Upper lobe of right lung (tissue), 1 donor: ENCODE measurements at regions not wholly inside any gene's neighbourhood (a gene's known extent, or its start where the extent isn't known, plus 50 kb on each side); places are given as distances from the start of the nearest gene placed in this dataset.

Source experiments
- ATAC-seq: fragments of 200-7000 bp; cut with Tn5 transposase; one replicate; pipeline ENCODE4 v1.9.1; 2020; ENCODE audit warnings: mild to moderate bottlenecking, moderate library complexity
- DNase-seq: peaks from one replicate; pipeline ENCODE4 v3.0.0-alpha.2; 2020
- H3K27ac ChIP-seq: fragments of 200-600 bp; one replicate; pipeline ENCODE4 v1.8.0; 2022
- H3K27me3 ChIP-seq: fragments of 200-600 bp; one replicate; pipeline ENCODE4 v1.8.0; 2022; ENCODE audit warnings: mild to moderate bottlenecking
- H3K36me3 ChIP-seq: fragments of 200-600 bp; one replicate; pipeline ENCODE4 v1.8.0; 2022
- H3K4me1 ChIP-seq: fragments of 200-600 bp; one replicate; pipeline ENCODE4 v1.8.0; 2022
- H3K4me3 ChIP-seq: fragments of 200-600 bp; one replicate; pipeline ENCODE4 v1.8.0; 2022; ENCODE audit warnings: mild to moderate bottlenecking
- H3K9me3 ChIP-seq: fragments of 200-600 bp; one replicate; pipeline ENCODE4 v1.8.0; 2022
- CTCF ChIP-seq: fragments of 200-600 bp; IDR thresholded peaks from one replicate; pipeline ENCODE4 v1.8.0; 2022; ENCODE audit warnings: antibody characterized with exemption
- intact Hi-C: fragments of 100-400 bp; cut with DNase I; formaldehyde crosslinking; loops from one replicate; pipeline ENCODE4 v1.11.0; 2022
- donor health status: DM: no; HTN: yes; CAD: no; lungs with severe emphysema.

GRCh38 chr5:158524070-158524469 is 575.6 kb downstream of the EBF1 start:
- Histone ChIP-seq H3K27me3 (no peaks in the 10 kb centered on the region), H3K27ac (no peak overlapping the region), H3K36me3 (no peaks in the 10 kb centered on the region), H3K9me3 (no peaks in the 10 kb centered on the region), H3K4me3 (no peak overlapping the region), H3K4me1 (no peaks in the 10 kb centered on the region)
- DNase-seq (no peak), ATAC-seq (no peak)
- TF ChIP-seq CTCF, result no peak
- intact Hi-C loops, result no loop called here

- Histone ChIP-seq H3K4me1 (no peaks in the 10 kb centered on the region), H3K9me3 (no peaks in the 10 kb centered on the region), H3K27ac (no peak overlapping the region), H3K27me3 (no peaks in the 10 kb centered on the region), H3K36me3 (no peaks in the 10 kb centered on the region), H3K4me3 (no peak overlapping the region)
- no peak for TF ChIP-seq CTCF
- intact Hi-C loops, result no loop called here
- ATAC-seq, result no peak
- no peak for DNase-seq
Observed at GRCh38 chr5:158522776-158523175, 576.9 kb downstream of the EBF1 start.

DNA sequence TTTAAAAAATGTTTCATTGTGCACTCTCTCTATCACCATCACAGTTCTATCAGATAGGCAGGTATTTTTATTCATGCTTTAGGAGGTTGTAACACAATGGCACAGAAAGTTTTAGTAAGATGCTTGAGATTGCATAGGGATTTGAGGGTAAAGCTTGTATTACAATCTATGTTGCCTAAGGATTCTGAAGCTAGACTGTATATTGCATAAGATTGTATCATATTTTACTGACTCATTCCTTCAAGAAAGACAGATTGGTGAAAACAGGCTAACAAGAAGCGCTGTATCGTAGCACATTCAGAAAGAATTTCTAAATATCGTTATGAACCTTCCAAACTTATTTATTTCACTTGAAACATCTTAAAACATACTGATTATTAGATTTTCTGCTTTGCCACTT is 577.7 kb downstream of the EBF1 start:
- Histone ChIP-seq H3K27me3 (no peaks in the 10 kb centered on the region), H3K9me3 (no peaks in the 10 kb centered on the region), H3K4me3 (no peak overlapping the region), H3K27ac (no peak overlapping the region), H3K36me3 (no peaks in the 10 kb centered on the region), H3K4me1 (no peaks in the 10 kb centered on the region)
- intact Hi-C loops, result no loop called here
- no peak for DNase-seq
- no peak for TF ChIP-seq CTCF
- ATAC-seq, result no peak

- Histone ChIP-seq H3K36me3 (no peaks in the 10 kb centered on the region), H3K27me3 (no peaks in the 10 kb centered on the region), H3K4me1 (no peaks in the 10 kb centered on the region), H3K9me3 (no peaks in the 10 kb centered on the region), H3K4me3 (no peak overlapping the region), H3K27ac (no peak overlapping the region)
- DNase-seq, result no peak
- no peak for TF ChIP-seq CTCF
- intact Hi-C loops, result no loop called here
- peak; percentile 85 for ATAC-seq
Observed at GRCh38 chr5:158519433-158520021, 580.2 kb downstream of the EBF1 start.

- TF ChIP-seq CTCF, result no peak
- intact Hi-C loops, result no loop called here
- ATAC-seq (no peak), DNase-seq (no peak)
- Histone ChIP-seq H3K27me3 (no peaks in the 10 kb centered on the region), H3K9me3 (no peaks in the 10 kb centered on the region), H3K36me3 (no peaks in the 10 kb centered on the region), H3K4me3 (no peak overlapping the region), H3K27ac (no peak overlapping the region), H3K4me1 (no peaks in the 10 kb centered on the region)
Observed at GRCh38 chr5:158516521-158516920, 583.2 kb downstream of the EBF1 start.

DNA sequence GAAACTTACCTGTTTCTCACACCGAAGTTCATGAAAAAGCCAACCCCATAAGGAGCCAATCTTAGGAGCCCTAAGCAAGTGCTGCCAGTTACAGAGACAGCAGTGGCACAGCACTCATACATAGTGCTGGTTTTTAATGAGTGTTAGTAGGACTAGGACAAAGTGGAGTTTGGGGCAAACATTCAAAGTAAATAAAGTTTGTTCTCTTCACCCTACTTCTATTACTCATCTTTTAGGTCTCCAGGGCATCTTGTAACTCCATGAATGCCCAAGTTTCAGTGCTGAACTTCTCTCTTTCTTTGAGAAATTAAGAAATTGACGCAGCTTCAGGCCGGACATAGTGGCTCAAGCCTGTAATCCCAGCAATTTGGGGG is 584.7 kb downstream of the EBF1 start:
- no peaks in the 10 kb centered on the region for H3K36me3 ChIP-seq
- DNase-seq (no peak), ATAC-seq (no peak)
- TF ChIP-seq CTCF, result no peak
- intact Hi-C loops, result no loop called here
- no peak overlapping the region for H3K4me3 ChIP-seq
- H3K27ac ChIP-seq, result no peak overlapping the region
- no peaks in the 10 kb centered on the region for H3K27me3 ChIP-seq
- no peaks in the 10 kb centered on the region for H3K4me1 ChIP-seq
- no peaks in the 10 kb centered on the region for H3K9me3 ChIP-seq
